HG02678 (cell line): ENCODE measurements at regions not wholly inside any gene's neighbourhood (a gene's known extent, or its start where the extent isn't known, plus 50 kb on each side); places are given as distances from the start of the nearest gene placed in this dataset.

Experiments used
- ATAC-seq: cut with Tn5 transposase; IDR thresholded peaks from one replicate; pipeline ENCODE4 v1.9.1; 2021; ENCODE audit warnings: mild to moderate bottlenecking, moderate library complexity; ENCODE audit not compliant: unreplicated experiment

- no peak for ATAC-seq
These were observed 259.2 kb downstream of the SLC4A3 start for GRCh38 chr2:219886615-219887014.

GRCh38 chr2:219887870-219888269 is 260.4 kb downstream of the SLC4A3 start:
- no peak for ATAC-seq

GRCh38 chr2:219893541-219893940 is 266.1 kb downstream of the SLC4A3 start:
- no peak for ATAC-seq

- no peak for ATAC-seq
These were observed 270.0 kb downstream of the SLC4A3 start for GRCh38 chr2:219897456-219897855.

- no peak for ATAC-seq
These were observed 273.7 kb downstream of the SLC4A3 start for GRCh38 chr2:219901155-219901554.

- ATAC-seq: no peak
These were observed 275.6 kb downstream of the SLC4A3 start for GRCh38 chr2:219902891-219903552.

- ATAC-seq: no peak
These were observed 278.2 kb downstream of the SLC4A3 start for GRCh38 chr2:219905640-219906039.

GRCh38 chr2:219906114-219907010 is 278.9 kb downstream of the SLC4A3 start:
- no peak for ATAC-seq

- no peak for ATAC-seq
These were observed 279.6 kb downstream of the SLC4A3 start for GRCh38 chr2:219907011-219907365.

GRCh38 chr2:219908538-219908937 is 281.1 kb downstream of the SLC4A3 start:
- ATAC-seq: no peak

GRCh38 chr2:219911541-219911940 is 284.1 kb downstream of the SLC4A3 start:
- no peak for ATAC-seq

- ATAC-seq: no peak
These were observed 285.1 kb downstream of the SLC4A3 start for GRCh38 chr2:219912491-219912921.

- no peak for ATAC-seq
These were observed 287.1 kb downstream of the SLC4A3 start for GRCh38 chr2:219914577-219914976.

- no peak for ATAC-seq
These were observed 288.9 kb downstream of the SLC4A3 start for GRCh38 chr2:219916281-219916680.

GRCh38 chr2:219916726-219917440 is 289.5 kb downstream of the SLC4A3 start:
- ATAC-seq: no peak

- no peak for ATAC-seq
These were observed 290.8 kb downstream of the SLC4A3 start for GRCh38 chr2:219918254-219918653.

- no peak for ATAC-seq
These were observed 291.5 kb downstream of the SLC4A3 start for GRCh38 chr2:219918944-219919343.

- ATAC-seq: no peak
These were observed 292.1 kb downstream of the SLC4A3 start for GRCh38 chr2:219919506-219919905.

GRCh38 chr2:219929835-219930234 is 302.4 kb downstream of the SLC4A3 start:
- no peak for ATAC-seq

GRCh38 chr2:219939647-219940046 is 312.2 kb downstream of the SLC4A3 start:
- ATAC-seq: no peak

- ATAC-seq: no peak
These were observed 317.4 kb downstream of the SLC4A3 start for GRCh38 chr2:219944866-219945265.

- ATAC-seq: no peak
These were observed 318.6 kb downstream of the SLC4A3 start for GRCh38 chr2:219946021-219946420.
